T47D (cell line): ENCODE measurements at regions not wholly inside any gene's neighbourhood (a gene's known extent, or its start where the extent isn't known, plus 50 kb on each side); places are given as distances from the start of the nearest gene placed in this dataset.

Experiments used
- DNase-seq, 2 experiments: peaks; one replicate each; pipeline versions ENCODE4 v3.0.0 to v3.0.0-alpha.2; 2011 to 2012; ENCODE audit warnings: low read depth in 1 of 2, low spot score in 1 of 2
- JUND ChIP-seq: IDR thresholded peaks from 2 replicates; pipeline ENCODE4 v1.6.1; 2012; ENCODE audit warnings: low read depth
- in situ Hi-C: cut with HindIII; loops from 2 replicates; pipeline ENCODE4 v1.10.0; 2016; ENCODE audit warnings: low sequenced_read_pairs, low pct_unique_long_range_greater_than_20kb

DNA sequence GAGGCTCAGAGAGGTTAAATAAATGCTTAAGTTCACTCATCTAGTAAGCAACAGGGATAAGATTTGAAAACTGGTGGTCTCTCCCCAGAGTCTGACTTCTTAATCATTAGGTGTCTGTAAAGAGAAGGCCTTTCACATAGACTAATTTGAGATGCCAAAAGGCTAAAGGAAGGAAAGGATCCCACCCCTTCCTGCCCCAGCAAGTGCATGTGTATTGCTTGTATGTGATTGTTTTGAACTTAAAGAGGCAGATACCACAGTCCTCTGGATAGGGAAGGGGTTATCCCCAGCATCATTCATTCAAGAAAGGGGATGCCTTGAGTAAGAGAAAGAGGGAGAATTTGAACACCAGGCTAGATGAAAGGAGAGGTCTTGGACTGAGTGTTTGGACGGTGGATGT lies 192.0 kb downstream of the OGFRL1 start:
- in situ Hi-C loops: no loop called here
- DNase-seq: no peak
- no peak for TF ChIP-seq JUND

DNA sequence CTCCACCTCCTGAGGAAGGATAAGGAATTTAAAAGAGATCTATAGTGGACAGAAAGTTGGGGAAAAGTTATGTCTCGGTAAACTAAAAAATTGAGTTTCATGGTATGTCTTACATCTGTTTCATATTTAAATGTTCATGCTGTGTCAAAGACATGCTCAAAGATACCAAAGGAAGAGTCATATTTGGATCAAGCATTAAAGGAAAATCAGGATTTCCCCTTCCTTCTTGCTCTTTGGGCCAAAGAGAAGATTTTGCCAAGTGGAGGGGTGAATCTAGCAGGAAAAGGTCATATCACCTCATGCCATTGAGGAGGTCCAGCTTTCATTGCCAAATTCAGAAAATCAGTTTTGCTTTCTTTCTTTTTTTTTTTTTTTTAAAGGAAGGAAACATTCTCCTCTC lies 192.4 kb downstream of the OGFRL1 start:
- TF ChIP-seq JUND: no peak
- in situ Hi-C loops: no loop called here

DNA sequence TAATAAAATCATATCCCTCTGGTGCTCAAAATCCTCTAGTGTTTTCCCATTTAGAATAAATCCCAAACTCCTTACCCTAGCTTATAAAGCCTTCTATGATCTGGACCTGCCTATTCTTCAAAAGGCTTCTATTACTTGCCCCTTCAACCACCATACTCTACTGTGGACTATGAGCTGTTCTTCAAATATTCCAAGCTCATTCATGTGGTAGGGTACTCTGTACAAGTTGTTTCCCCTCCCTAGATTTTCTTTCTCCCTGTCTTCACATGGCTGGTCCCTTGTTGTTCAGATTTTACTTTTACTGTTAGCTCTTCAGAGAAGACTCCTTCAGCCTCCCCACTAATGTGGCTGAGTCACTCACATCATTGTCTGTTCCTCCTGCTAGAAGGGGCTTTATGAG lies 193.2 kb downstream of the OGFRL1 start:
- in situ Hi-C loops: no loop called here
- DNase-seq: no peak
- TF ChIP-seq JUND: no peak

More for the DNA sequence above, 192.4 kb downstream of the OGFRL1 start:
- DNase-seq: no peak

- in situ Hi-C loops: no loop called here
- TF ChIP-seq JUND: no peak
- DNase-seq: peak in 1 of 2 experiments; percentile 35
Measured at GRCh38 chr6:71482742-71483141, 194.1 kb downstream of the OGFRL1 start.

GRCh38 chr6:71486461-71486860 lies 197.8 kb downstream of the OGFRL1 start:
- TF ChIP-seq JUND: no peak

GRCh38 chr6:71488186-71488585 lies 199.6 kb downstream of the OGFRL1 start:
- TF ChIP-seq JUND: no peak
- in situ Hi-C loops: no loop called here
- no peak for DNase-seq

More at GRCh38 chr6:71486461-71486860, 197.8 kb downstream of the OGFRL1 start:
- no peak for DNase-seq
- in situ Hi-C loops: no loop called here

GRCh38 chr6:71489736-71490135 lies 201.1 kb downstream of the OGFRL1 start:
- no peak for TF ChIP-seq JUND
- in situ Hi-C loops: no loop called here
- DNase-seq: peak in 1 of 2 experiments; percentile 10

GRCh38 chr6:71490876-71491275 lies 202.3 kb downstream of the OGFRL1 start:
- in situ Hi-C loops: no loop called here
- no peak for TF ChIP-seq JUND

GRCh38 chr6:71491844-71492243 lies 203.2 kb downstream of the OGFRL1 start:
- in situ Hi-C loops: no loop called here
- DNase-seq: no peak
- TF ChIP-seq JUND: no peak

More at GRCh38 chr6:71490876-71491275, 202.3 kb downstream of the OGFRL1 start:
- DNase-seq: no peak

GRCh38 chr6:71492668-71493067 lies 204.1 kb downstream of the OGFRL1 start:
- TF ChIP-seq JUND: no peak
- in situ Hi-C loops: no loop called here
- DNase-seq: no peak

GRCh38 chr6:71496018-71496721 lies 207.6 kb downstream of the OGFRL1 start:
- in situ Hi-C loops: no loop called here
- TF ChIP-seq JUND: no peak
- no peak for DNase-seq

GRCh38 chr6:71496722-71497033 lies 208.1 kb downstream of the OGFRL1 start:
- in situ Hi-C loops: no loop called here
- no peak for TF ChIP-seq JUND
- no peak for DNase-seq

DNA sequence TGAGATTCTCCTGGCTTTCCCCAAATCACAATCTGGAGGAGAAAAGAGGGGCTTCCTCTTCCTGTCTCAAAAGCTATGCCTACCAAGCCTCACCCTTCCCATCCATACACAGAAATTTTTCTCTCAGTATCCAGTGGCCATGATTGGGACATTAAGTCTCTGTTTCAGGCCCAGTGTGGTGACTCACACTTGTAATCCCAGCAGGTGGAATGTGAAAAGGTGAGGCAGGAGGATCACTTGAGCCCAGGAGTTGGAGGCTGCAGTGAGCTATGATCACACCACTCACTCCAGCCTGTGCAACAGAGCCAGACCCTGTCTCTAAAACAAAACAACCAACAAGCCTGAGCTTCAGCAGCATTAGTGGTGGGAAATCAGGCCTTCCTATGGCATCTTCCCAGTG lies 210.0 kb downstream of the OGFRL1 start:
- in situ Hi-C loops: no loop called here
- no peak for DNase-seq
- TF ChIP-seq JUND: no peak

DNA sequence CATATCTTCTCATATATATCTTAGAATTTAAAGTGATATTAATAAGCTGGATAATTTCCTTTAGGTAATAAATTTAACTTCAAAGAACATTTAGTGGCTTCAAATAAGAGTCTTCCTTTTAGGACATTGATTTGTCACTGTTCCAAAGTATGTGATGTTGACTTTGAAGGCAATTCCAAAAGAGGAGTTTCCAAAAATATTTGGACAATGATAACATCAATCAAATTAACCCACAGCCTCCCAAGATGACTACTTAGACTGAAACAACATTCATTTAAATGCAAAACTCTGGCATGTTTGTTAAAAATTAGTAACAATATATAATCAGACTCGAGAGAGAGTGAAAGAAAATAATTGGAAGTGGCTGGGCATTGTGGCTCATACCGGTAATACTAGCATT lies 211.1 kb downstream of the OGFRL1 start:
- no peak for TF ChIP-seq JUND
- DNase-seq: no peak
- in situ Hi-C loops: no loop called here
